Neural crest cell (in vitro differentiated cells): ENCODE measurements at regions not wholly inside any gene's neighbourhood (a gene's known extent, or its start where the extent isn't known, plus 50 kb on each side); places are given as distances from the start of the nearest gene placed in this dataset.

ENCODE experiments used
- DNase-seq: peaks from one replicate; pipeline ENCODE4 v3.0.0; 2021; ENCODE audit warnings: low read depth, mixed read lengths, low spot score
- H3K27ac Mint-ChIP-seq: one replicate; pipeline ENCODE4 v1.8.0; 2021; ENCODE audit warnings: mild to moderate bottlenecking, mixed read lengths; ENCODE audit not compliant: unreplicated experiment
- H3K27me3 Mint-ChIP-seq: 2 replicates; pipeline ENCODE4 v1.8.0; 2021; ENCODE audit warnings: low read depth, mild to moderate bottlenecking, mixed read lengths
- H3K36me3 Mint-ChIP-seq: 2 replicates; pipeline ENCODE4 v1.8.0; 2021; ENCODE audit warnings: low read depth, mild to moderate bottlenecking, mixed read lengths
- H3K4me1 Mint-ChIP-seq: 2 replicates; pipeline ENCODE4 v1.8.0; 2021; ENCODE audit warnings: mixed read lengths
- H3K4me3 Mint-ChIP-seq: one replicate; pipeline ENCODE4 v1.8.0; 2021; ENCODE audit warnings: mild to moderate bottlenecking, mixed read lengths
- H3K9me3 Mint-ChIP-seq: 2 replicates; pipeline ENCODE4 v1.8.0; 2021; ENCODE audit warnings: mixed read lengths
- CTCF ChIP-seq: fragments of 200-600 bp; sonication (generic); conservative IDR thresholded peaks from 2 replicates; pipeline ENCODE4 v1.5.0; 2021; ENCODE audit warnings: antibody characterized with exemption, mild to moderate bottlenecking

- peaks cover 18% of the 10 kb centered on the region for H3K27me3 Mint-ChIP-seq
- H3K4me3 Mint-ChIP-seq, result no peak overlapping the region
- peaks cover 6% of the 10 kb centered on the region for H3K9me3 Mint-ChIP-seq
- no peaks in the 10 kb centered on the region for H3K36me3 Mint-ChIP-seq
- TF ChIP-seq CTCF, result no peak
- H3K4me1 Mint-ChIP-seq, result no peaks in the 10 kb centered on the region
- no peak for DNase-seq
- H3K27ac Mint-ChIP-seq, result no peak overlapping the region
These were observed 72.9 kb upstream of the GALNT15 start for GRCh38 chr3:16101295-16102186.

GRCh38 chr3:16102187-16102561, 72.3 kb upstream of the GALNT15 start:
- no peak overlapping the region for H3K4me3 Mint-ChIP-seq
- no peak for TF ChIP-seq CTCF
- no peaks in the 10 kb centered on the region for H3K4me1 Mint-ChIP-seq
- no peak for DNase-seq
- H3K36me3 Mint-ChIP-seq, result no peaks in the 10 kb centered on the region
- peaks cover 18% of the 10 kb centered on the region for H3K27me3 Mint-ChIP-seq
- no peak overlapping the region for H3K27ac Mint-ChIP-seq
- peaks cover 5% of the 10 kb centered on the region for H3K9me3 Mint-ChIP-seq

GRCh38 chr3:16102905-16103364, 71.5 kb upstream of the GALNT15 start:
- peaks cover 18% of the 10 kb centered on the region for H3K27me3 Mint-ChIP-seq
- H3K4me3 Mint-ChIP-seq, result no peak overlapping the region
- no peaks in the 10 kb centered on the region for H3K4me1 Mint-ChIP-seq
- H3K36me3 Mint-ChIP-seq, result no peaks in the 10 kb centered on the region
- H3K27ac Mint-ChIP-seq, result no peak overlapping the region
- no peak for TF ChIP-seq CTCF
- peaks cover 2% of the 10 kb centered on the region for H3K9me3 Mint-ChIP-seq
- DNase-seq, result no peak

- no peak for TF ChIP-seq CTCF
- DNase-seq, result no peak
- Mint-ChIP-seq H3K9me3 (peaks cover 2% of the 10 kb centered on the region), H3K4me3 (no peak overlapping the region), H3K4me1 (no peaks in the 10 kb centered on the region), H3K27me3 (peaks cover 18% of the 10 kb centered on the region), H3K27ac (no peak overlapping the region), H3K36me3 (no peaks in the 10 kb centered on the region)
These were observed 71.0 kb upstream of the GALNT15 start for GRCh38 chr3:16103472-16103871.

GRCh38 chr3:16104156-16104555, 70.3 kb upstream of the GALNT15 start:
- H3K27ac Mint-ChIP-seq, result no peak overlapping the region

More at GRCh38 chr3:16104156-16104555, 70.3 kb upstream of the GALNT15 start:
- Mint-ChIP-seq H3K27me3 (peaks cover 18% of the 10 kb centered on the region), H3K9me3 (peaks cover 2% of the 10 kb centered on the region), H3K4me1 (no peaks in the 10 kb centered on the region), H3K4me3 (no peak overlapping the region), H3K36me3 (no peaks in the 10 kb centered on the region)
- DNase-seq, result no peak
- no peak for TF ChIP-seq CTCF
